Skeletal muscle satellite cell (primary cell): ENCODE measurements at regions not wholly inside any gene's neighbourhood (a gene's known extent, or its start where the extent isn't known, plus 50 kb on each side); places are given as distances from the start of the nearest gene placed in this dataset.
A peak's percentile ranks its signal among the peaks of the same experiment; 100 is the strongest.

Experiments
- H3K27me3 ChIP-seq: 2 replicates; pipeline ENCODE4 v1.7.0; 2013; ENCODE audit warnings: low read length; ENCODE audit not compliant: control insufficient read depth, insufficient read depth
- H3K36me3 ChIP-seq: 2 replicates; pipeline ENCODE4 v1.7.0; 2013; ENCODE audit warnings: mild to moderate bottlenecking, control low read depth, low read length; ENCODE audit not compliant: insufficient read depth
- H3K4me1 ChIP-seq: 2 replicates; pipeline ENCODE4 v1.7.0; 2013; ENCODE audit warnings: low read length; ENCODE audit not compliant: control insufficient read depth, insufficient read depth
- H3K4me2 ChIP-seq: 2 replicates; pipeline ENCODE4 v1.7.0; 2013; ENCODE audit warnings: mild to moderate bottlenecking, low read length
- H3K4me3 ChIP-seq: 2 replicates; pipeline ENCODE4 v1.7.0; 2013; ENCODE audit warnings: low read length
- H3K9ac ChIP-seq: 2 replicates; pipeline ENCODE4 v1.7.0; 2013; ENCODE audit warnings: mild to moderate bottlenecking, low read depth, low read length, moderate library complexity
- H3K9me3 ChIP-seq: replicated peaks from 2 replicates; pipeline ENCODE4 v1.7.0; 2013; ENCODE audit warnings: mild to moderate bottlenecking, control low read depth, low read length

GRCh38 chr6:163827143-163827542, 412.6 kb downstream of the QKI start:
- no peak overlapping the region for H3K4me2 ChIP-seq
- no peaks in the 10 kb centered on the region for H3K4me1 ChIP-seq
- no peaks in the 10 kb centered on the region for H3K9me3 ChIP-seq
- H3K36me3 ChIP-seq = no peaks in the 10 kb centered on the region
- peaks cover 22% of the 10 kb centered on the region for H3K27me3 ChIP-seq
- H3K9ac ChIP-seq = no peak overlapping the region
- no peak overlapping the region for H3K4me3 ChIP-seq

- no peaks in the 10 kb centered on the region for H3K9me3 ChIP-seq
- no peak overlapping the region for H3K4me2 ChIP-seq
- no peak overlapping the region for H3K9ac ChIP-seq
- H3K36me3 ChIP-seq = no peaks in the 10 kb centered on the region
- no peak overlapping the region for H3K4me3 ChIP-seq
- peaks cover 23% of the 10 kb centered on the region for H3K27me3 ChIP-seq
- H3K4me1 ChIP-seq = no peaks in the 10 kb centered on the region
Measured at GRCh38 chr6:163826629-163827028, 412.1 kb downstream of the QKI start.

GRCh38 chr6:163825033-163825432, 410.5 kb downstream of the QKI start:
- Histone ChIP-seq H3K9ac (no peak overlapping the region), H3K27me3 (peaks cover 27% of the 10 kb centered on the region), H3K36me3 (no peaks in the 10 kb centered on the region), H3K4me3 (no peak overlapping the region), H3K4me2 (no peak overlapping the region), H3K9me3 (no peaks in the 10 kb centered on the region), H3K4me1 (no peaks in the 10 kb centered on the region)

- no peaks in the 10 kb centered on the region for H3K4me1 ChIP-seq
- H3K9me3 ChIP-seq = no peaks in the 10 kb centered on the region
- peaks cover 18% of the 10 kb centered on the region for H3K27me3 ChIP-seq
- no peak overlapping the region for H3K4me2 ChIP-seq
- H3K9ac ChIP-seq = no peak overlapping the region
- H3K4me3 ChIP-seq = no peak overlapping the region
- H3K36me3 ChIP-seq = no peaks in the 10 kb centered on the region
Measured at GRCh38 chr6:163823577-163823976, 409.1 kb downstream of the QKI start.

- no peak overlapping the region for H3K4me2 ChIP-seq
- no peaks in the 10 kb centered on the region for H3K36me3 ChIP-seq
- no peak overlapping the region for H3K4me3 ChIP-seq
- no peak overlapping the region for H3K9ac ChIP-seq
- peaks cover 5% of the 10 kb centered on the region for H3K27me3 ChIP-seq
- H3K4me1 ChIP-seq = no peaks in the 10 kb centered on the region
- H3K9me3 ChIP-seq = no peaks in the 10 kb centered on the region
Measured at GRCh38 chr6:163820745-163821458, 406.4 kb downstream of the QKI start.

GRCh38 chr6:163820171-163820570, 405.7 kb downstream of the QKI start:
- no peak overlapping the region for H3K4me3 ChIP-seq
- no peaks in the 10 kb centered on the region for H3K36me3 ChIP-seq
- H3K27me3 ChIP-seq = peaks cover 5% of the 10 kb centered on the region
- peaks cover 1% of the 10 kb centered on the region for H3K4me1 ChIP-seq
- no peak overlapping the region for H3K9ac ChIP-seq
- no peak overlapping the region for H3K4me2 ChIP-seq
- no peaks in the 10 kb centered on the region for H3K9me3 ChIP-seq

GRCh38 chr6:163818719-163819118, 404.2 kb downstream of the QKI start:
- no peaks in the 10 kb centered on the region for H3K36me3 ChIP-seq
- H3K4me1 ChIP-seq = peaks cover 14% of the 10 kb centered on the region
- H3K9me3 ChIP-seq = no peaks in the 10 kb centered on the region
- H3K4me3 ChIP-seq = no peak overlapping the region
- H3K4me2 ChIP-seq = no peak overlapping the region
- H3K9ac ChIP-seq = no peak overlapping the region
- peaks cover 5% of the 10 kb centered on the region for H3K27me3 ChIP-seq

- no peak overlapping the region for H3K9ac ChIP-seq
- H3K4me3 ChIP-seq = no peak overlapping the region
- H3K4me1 ChIP-seq = peaks cover 14% of the 10 kb centered on the region
- H3K4me2 ChIP-seq = no peak overlapping the region
- no peaks in the 10 kb centered on the region for H3K9me3 ChIP-seq
- H3K36me3 ChIP-seq = no peaks in the 10 kb centered on the region
- H3K27me3 ChIP-seq = peaks cover 2% of the 10 kb centered on the region
Measured at GRCh38 chr6:163816441-163816840, 401.9 kb downstream of the QKI start.

GRCh38 chr6:163815796-163816195, 401.3 kb downstream of the QKI start:
- no peaks in the 10 kb centered on the region for H3K9me3 ChIP-seq
- no peak overlapping the region for H3K9ac ChIP-seq
- peaks cover 14% of the 10 kb centered on the region for H3K4me1 ChIP-seq
- H3K4me3 ChIP-seq = no peak overlapping the region
- no peaks in the 10 kb centered on the region for H3K27me3 ChIP-seq
- no peaks in the 10 kb centered on the region for H3K36me3 ChIP-seq
- H3K4me2 ChIP-seq = no peak overlapping the region

GRCh38 chr6:163814494-163815364, 400.2 kb downstream of the QKI start:
- no peaks in the 10 kb centered on the region for H3K27me3 ChIP-seq
- no peaks in the 10 kb centered on the region for H3K36me3 ChIP-seq
- H3K9ac ChIP-seq = no peak overlapping the region
- no peak overlapping the region for H3K4me3 ChIP-seq
- H3K9me3 ChIP-seq = no peaks in the 10 kb centered on the region
- H3K4me2 ChIP-seq = peak overlapping the region; percentile 49
- peaks cover 14% of the 10 kb centered on the region for H3K4me1 ChIP-seq

- H3K9me3 ChIP-seq = no peaks in the 10 kb centered on the region
- peak overlapping the region; percentile 49 for H3K4me2 ChIP-seq
- H3K27me3 ChIP-seq = no peaks in the 10 kb centered on the region
- H3K4me1 ChIP-seq = peaks cover 14% of the 10 kb centered on the region
- no peaks in the 10 kb centered on the region for H3K36me3 ChIP-seq
- H3K9ac ChIP-seq = no peak overlapping the region
- H3K4me3 ChIP-seq = no peak overlapping the region
Measured at GRCh38 chr6:163813979-163814493, 399.5 kb downstream of the QKI start.
